Nephron progenitor cell (in vitro differentiated cells): ENCODE measurements at regions not wholly inside any gene's neighbourhood (a gene's known extent, or its start where the extent isn't known, plus 50 kb on each side); places are given as distances from the start of the nearest gene placed in this dataset.

Source experiments
- DNase-seq: peaks from one replicate; pipeline ENCODE4 v3.0.0; 2021
- H3K27ac Mint-ChIP-seq: 2 replicates; pipeline ENCODE4 v1.8.0; 2021; ENCODE audit warnings: mild to moderate bottlenecking, moderate library complexity, mixed read lengths
- H3K27me3 Mint-ChIP-seq: 2 replicates; pipeline ENCODE4 v1.8.0; 2021; ENCODE audit warnings: mild to moderate bottlenecking, low read depth, mixed read lengths; ENCODE audit not compliant: poor library complexity
- H3K36me3 Mint-ChIP-seq: 2 replicates; pipeline ENCODE4 v1.8.0; 2021; ENCODE audit warnings: low read depth, mixed read lengths
- H3K4me1 Mint-ChIP-seq: 2 replicates; pipeline ENCODE4 v1.8.0; 2021; ENCODE audit warnings: mixed read lengths
- H3K4me3 Mint-ChIP-seq: 2 replicates; pipeline ENCODE4 v1.8.0; 2021; ENCODE audit warnings: mild to moderate bottlenecking, moderate library complexity, mixed read lengths
- H3K9me3 Mint-ChIP-seq: 2 replicates; pipeline ENCODE4 v1.8.0; 2021; ENCODE audit warnings: mild to moderate bottlenecking, moderate library complexity, mixed read lengths
- CTCF ChIP-seq: fragments of 200-600 bp; sonication (generic); IDR thresholded peaks from 2 replicates; pipeline ENCODE4 v1.5.0; 2021; ENCODE audit warnings: antibody characterized with exemption

GRCh38 chrX:4263030-4263803 is 549.8 kb upstream of the PRKX start:
- Mint-ChIP-seq H3K27ac (no peak overlapping the region), H3K4me3 (no peak overlapping the region), H3K4me1 (peaks cover 14% of the 10 kb centered on the region), H3K27me3 (no peaks in the 10 kb centered on the region), H3K36me3 (no peaks in the 10 kb centered on the region), H3K9me3 (no peaks in the 10 kb centered on the region)
- DNase-seq = no peak
- TF ChIP-seq CTCF = peak; percentile 46

GRCh38 chrX:4253092-4253491 is 539.6 kb upstream of the PRKX start:
- Mint-ChIP-seq H3K4me1 (peaks cover 6% of the 10 kb centered on the region), H3K4me3 (no peak overlapping the region), H3K27ac (no peak overlapping the region), H3K27me3 (peaks cover 2% of the 10 kb centered on the region), H3K9me3 (peaks cover 6% of the 10 kb centered on the region), H3K36me3 (peaks cover 5% of the 10 kb centered on the region)
- no peak for TF ChIP-seq CTCF
- DNase-seq = no peak

GRCh38 chrX:4249401-4249800 is 536.0 kb upstream of the PRKX start:
- no peak for TF ChIP-seq CTCF
- peaks cover 7% of the 10 kb centered on the region for H3K9me3 Mint-ChIP-seq
- H3K27ac Mint-ChIP-seq = no peak overlapping the region
- no peak for DNase-seq
- H3K4me3 Mint-ChIP-seq = no peak overlapping the region
- H3K4me1 Mint-ChIP-seq = no peaks in the 10 kb centered on the region
- H3K27me3 Mint-ChIP-seq = no peaks in the 10 kb centered on the region
- H3K36me3 Mint-ChIP-seq = no peaks in the 10 kb centered on the region

- Mint-ChIP-seq H3K27ac (no peak overlapping the region), H3K9me3 (peaks cover 16% of the 10 kb centered on the region), H3K4me3 (no peak overlapping the region), H3K4me1 (no peaks in the 10 kb centered on the region), H3K36me3 (peaks cover 4% of the 10 kb centered on the region), H3K27me3 (no peaks in the 10 kb centered on the region)
- no peak for TF ChIP-seq CTCF
- no peak for DNase-seq
These were observed 530.3 kb upstream of the PRKX start for GRCh38 chrX:4243759-4244158.

GRCh38 chrX:4240541-4241194 is 527.2 kb upstream of the PRKX start:
- Mint-ChIP-seq H3K36me3 (peaks cover 4% of the 10 kb centered on the region), H3K4me1 (peaks cover 4% of the 10 kb centered on the region), H3K27me3 (no peaks in the 10 kb centered on the region), H3K9me3 (peaks cover 16% of the 10 kb centered on the region), H3K27ac (no peak overlapping the region), H3K4me3 (no peak overlapping the region)
- no peak for DNase-seq
- TF ChIP-seq CTCF = no peak
